Thoracic aorta (tissue), 2 donors: ENCODE measurements at regions not wholly inside any gene's neighbourhood (a gene's known extent, or its start where the extent isn't known, plus 50 kb on each side); places are given as distances from the start of the nearest gene placed in this dataset.

Source experiments
- ATAC-seq: fragments of 150-250 bp; one replicate; pipeline ENCODE4 v1.8.0; 2017; ENCODE audit warnings: low read depth; ENCODE audit not compliant: insufficient number of reproducible peaks, low FRiP score
- DNase-seq: peaks from one replicate; pipeline ENCODE4 v3.0.0-alpha.2; 2020; ENCODE audit warnings: low spot score
- H3K27ac ChIP-seq, 2 donors: fragments of 200-600 bp; sonication (generic); 1 replicate in 1 of 2; 2 replicates in 1 of 2; pipeline ENCODE4 v1.5.1; 2016; ENCODE audit warnings: mild to moderate bottlenecking in 2 of 2, moderate library complexity in 2 of 2
- H3K27me3 ChIP-seq: fragments of 200-600 bp; sonication (generic); replicated peaks from 2 replicates; pipeline ENCODE4 v1.6.0; 2016; ENCODE audit warnings: mild to moderate bottlenecking; ENCODE audit not compliant: insufficient read depth
- H3K36me3 ChIP-seq: fragments of 200-600 bp; sonication (generic); one replicate; pipeline ENCODE4 v1.5.1; 2016
- H3K4me1 ChIP-seq, 2 donors: fragments of 200-600 bp; sonication (generic); 1 replicate in 1 of 2; 2 replicates in 1 of 2; pipeline versions ENCODE4 v1.5.1 to v1.6.0; 2016; ENCODE audit warnings: low read depth in 2 of 2, mild to moderate bottlenecking in 1 of 2; ENCODE audit not compliant: control insufficient read depth in 1 of 2
- H3K4me3 ChIP-seq: fragments of 200-600 bp; sonication (generic); 2 replicates; pipeline ENCODE4 v1.5.1; 2016; ENCODE audit warnings: mild to moderate bottlenecking
- H3K9me3 ChIP-seq: fragments of 200-600 bp; sonication (generic); 2 replicates; pipeline ENCODE4 v1.5.1; 2016
- TF ChIP-seq, protein P1 (sequence below): fragments of 200-600 bp; sonication (generic); IDR thresholded peaks from one replicate; pipeline ENCODE4 v1.5.1; 2019; ENCODE audit warnings: antibody characterized with exemption

DNA sequence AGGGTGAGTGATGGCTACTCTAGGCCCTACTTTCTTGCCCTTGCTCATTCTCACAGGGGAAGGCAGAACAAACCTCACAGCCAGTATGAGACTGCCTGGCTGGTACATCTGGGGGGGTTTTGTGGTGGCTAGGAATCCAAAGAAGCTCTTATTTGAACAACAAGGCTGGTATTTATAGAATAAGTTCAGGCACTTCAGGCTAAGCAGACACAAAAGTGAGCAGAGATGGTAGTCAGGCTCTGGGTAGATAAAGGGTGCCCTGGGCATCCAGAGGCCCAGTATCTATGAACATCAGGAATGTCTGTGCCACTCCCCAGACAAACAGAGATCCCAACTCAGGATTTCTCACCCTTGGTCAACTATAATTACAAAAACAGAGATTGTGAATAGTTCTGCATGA, 57.2 kb upstream of the RTN4 start:
- DNase-seq (no peak), ATAC-seq (no peak)
- H3K9me3 ChIP-seq = no peaks in the 10 kb centered on the region
- peak overlapping the region; percentile 3 to 57 for H3K27ac ChIP-seq
- no peaks in the 10 kb centered on the region for H3K27me3 ChIP-seq
- TF ChIP-seq, protein P1, sequence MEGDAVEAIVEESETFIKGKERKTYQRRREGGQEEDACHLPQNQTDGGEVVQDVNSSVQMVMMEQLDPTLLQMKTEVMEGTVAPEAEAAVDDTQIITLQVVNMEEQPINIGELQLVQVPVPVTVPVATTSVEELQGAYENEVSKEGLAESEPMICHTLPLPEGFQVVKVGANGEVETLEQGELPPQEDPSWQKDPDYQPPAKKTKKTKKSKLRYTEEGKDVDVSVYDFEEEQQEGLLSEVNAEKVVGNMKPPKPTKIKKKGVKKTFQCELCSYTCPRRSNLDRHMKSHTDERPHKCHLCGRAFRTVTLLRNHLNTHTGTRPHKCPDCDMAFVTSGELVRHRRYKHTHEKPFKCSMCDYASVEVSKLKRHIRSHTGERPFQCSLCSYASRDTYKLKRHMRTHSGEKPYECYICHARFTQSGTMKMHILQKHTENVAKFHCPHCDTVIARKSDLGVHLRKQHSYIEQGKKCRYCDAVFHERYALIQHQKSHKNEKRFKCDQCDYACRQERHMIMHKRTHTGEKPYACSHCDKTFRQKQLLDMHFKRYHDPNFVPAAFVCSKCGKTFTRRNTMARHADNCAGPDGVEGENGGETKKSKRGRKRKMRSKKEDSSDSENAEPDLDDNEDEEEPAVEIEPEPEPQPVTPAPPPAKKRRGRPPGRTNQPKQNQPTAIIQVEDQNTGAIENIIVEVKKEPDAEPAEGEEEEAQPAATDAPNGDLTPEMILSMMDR = no peak
- no peaks in the 10 kb centered on the region for H3K36me3 ChIP-seq
- H3K4me3 ChIP-seq = no peak overlapping the region
- peaks cover 24 to 55% of the 10 kb centered on the region in 2 donors for H3K4me1 ChIP-seq

DNA sequence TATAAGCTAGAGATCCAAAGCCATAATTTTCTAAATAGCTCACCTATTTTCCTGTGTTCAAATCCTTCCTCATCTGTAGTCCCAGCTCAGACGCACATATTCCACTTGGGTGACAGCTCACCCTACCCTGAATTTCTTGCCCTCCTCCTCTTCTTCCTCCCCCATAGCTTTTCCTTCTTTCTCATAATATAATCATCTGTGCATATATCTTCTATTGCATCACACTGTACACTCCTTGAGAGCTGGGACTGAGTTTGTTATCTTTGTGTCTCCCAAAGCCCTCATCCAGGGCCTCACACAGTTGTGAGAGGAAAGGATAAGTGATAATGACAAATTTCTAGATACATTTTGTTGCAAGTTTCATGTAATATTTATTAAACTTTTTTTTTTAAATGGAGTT, 55.9 kb upstream of the RTN4 start:
- Histone ChIP-seq H3K9me3 (no peaks in the 10 kb centered on the region), H3K27ac (no peak overlapping the region), H3K4me3 (no peak overlapping the region), H3K36me3 (no peaks in the 10 kb centered on the region), H3K4me1 (peaks cover 21 to 53% of the 10 kb centered on the region in 2 donors), H3K27me3 (no peaks in the 10 kb centered on the region)
- ATAC-seq (no peak), DNase-seq (no peak)
- TF ChIP-seq, protein P1 = no peak

DNA sequence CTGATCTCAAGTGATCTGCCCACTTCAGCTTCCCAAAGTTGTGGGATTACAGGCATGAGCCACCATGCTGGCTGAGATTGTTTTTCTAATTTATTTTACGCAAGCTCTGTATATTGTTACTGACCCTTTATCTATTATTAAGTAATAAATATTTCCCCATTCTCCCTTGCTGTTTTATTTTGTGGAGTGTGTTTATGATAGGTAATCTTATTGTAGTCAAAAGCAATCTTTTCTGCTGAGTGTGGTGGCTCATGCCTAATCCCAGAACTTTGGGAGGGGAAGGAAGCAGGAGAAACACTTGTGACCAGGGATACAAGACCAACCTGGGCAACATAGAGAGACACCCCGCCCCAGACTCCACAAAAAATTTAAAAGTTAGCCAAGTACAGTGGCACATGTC, 55.2 kb upstream of the RTN4 start:
- no peaks in the 10 kb centered on the region for H3K27me3 ChIP-seq
- DNase-seq (no peak), ATAC-seq (no peak)
- no peak overlapping the region for H3K4me3 ChIP-seq
- no peaks in the 10 kb centered on the region for H3K9me3 ChIP-seq
- no peaks in the 10 kb centered on the region for H3K36me3 ChIP-seq
- no peak overlapping the region for H3K27ac ChIP-seq
- TF ChIP-seq, protein P1 = no peak
- peaks cover 26 to 57% of the 10 kb centered on the region in 2 donors for H3K4me1 ChIP-seq

DNA sequence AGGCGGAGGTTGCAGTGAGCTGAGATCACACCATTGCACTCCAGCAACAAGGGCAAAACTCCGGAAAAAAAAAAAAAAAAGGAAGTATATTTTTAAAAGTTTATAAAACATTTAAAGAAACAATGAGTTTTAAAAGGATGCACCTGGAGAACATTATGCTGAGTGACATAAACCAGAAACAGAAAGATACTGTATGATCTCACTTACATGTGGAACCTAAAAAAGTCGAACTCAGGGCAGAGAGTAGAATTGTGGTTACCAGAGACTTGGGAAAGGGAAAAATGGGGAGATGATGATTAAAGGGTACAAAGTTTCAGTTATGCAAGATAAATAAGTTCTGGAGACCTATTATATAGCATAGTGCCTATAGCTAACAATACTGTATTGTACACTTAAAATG, 52.8 kb upstream of the RTN4 start:
- no peak for ATAC-seq
- peaks cover 38 to 59% of the 10 kb centered on the region in 2 donors for H3K4me1 ChIP-seq

DNA sequence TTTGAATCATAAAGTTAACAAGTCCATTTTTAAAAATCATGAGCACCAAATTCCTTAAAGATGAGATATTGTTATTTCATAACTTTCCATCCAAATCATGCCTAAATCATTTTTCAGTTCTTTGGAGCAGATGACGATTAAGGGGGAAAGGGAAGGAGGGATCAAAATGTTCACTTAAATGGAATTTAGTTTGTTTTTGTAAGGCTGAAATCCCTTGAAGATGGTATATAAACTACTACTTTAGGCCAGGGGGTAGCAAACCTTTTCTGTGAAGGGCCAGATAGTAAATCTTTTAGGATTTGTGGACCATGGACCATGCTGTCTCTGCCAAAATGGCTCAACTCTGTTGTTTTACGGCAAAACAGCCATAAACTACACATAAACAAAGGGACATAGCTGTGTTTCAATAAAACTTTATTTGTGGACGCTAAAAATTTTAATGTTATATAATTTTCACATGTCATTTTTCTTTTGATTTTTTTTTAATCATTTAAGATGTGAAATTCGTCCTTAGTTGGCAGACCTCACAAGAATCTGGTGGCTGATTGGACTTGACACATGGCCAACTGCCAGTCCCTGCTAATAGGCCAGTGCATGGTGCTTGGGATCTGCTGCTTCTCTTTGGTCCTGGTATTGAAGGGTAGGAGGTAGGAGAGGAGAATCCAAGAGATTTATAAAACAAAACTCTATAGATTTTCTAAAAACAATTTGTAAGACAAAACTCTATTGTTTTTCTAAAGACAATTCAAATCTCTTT, 52.0 kb upstream of the RTN4 start:
- H3K4me1 ChIP-seq = peaks cover 37 to 58% of the 10 kb centered on the region in 2 donors
- H3K27ac ChIP-seq = peak overlapping the region; percentile 88 to 91
- no peaks in the 10 kb centered on the region for H3K9me3 ChIP-seq
- H3K4me3 ChIP-seq = peak overlapping the region; percentile 31
- TF ChIP-seq, protein P1 = no peak
- no peaks in the 10 kb centered on the region for H3K27me3 ChIP-seq
- H3K36me3 ChIP-seq = no peaks in the 10 kb centered on the region
- DNase-seq = no peak
- ATAC-seq = no peak

More for the DNA sequence above, 52.8 kb upstream of the RTN4 start:
- Histone ChIP-seq H3K4me3 (no peak overlapping the region), H3K27ac (peak overlapping the region; percentile 88 to 91), H3K36me3 (no peaks in the 10 kb centered on the region), H3K27me3 (no peaks in the 10 kb centered on the region), H3K9me3 (no peaks in the 10 kb centered on the region)
- no peak for DNase-seq
- TF ChIP-seq, protein P1 = no peak
